OCI-LY7 (cell line): ENCODE measurements at regions not wholly inside any gene's neighbourhood (a gene's known extent, or its start where the extent isn't known, plus 50 kb on each side); places are given as distances from the start of the nearest gene placed in this dataset.

Experiments used
- BruUV-seq: library from RNA; stranded (reverse); fragments of 400-500 nt; replicated peaks from 2 replicates; lab custom pipeline; 2021; lab: Mats Ljungman, UMichigan
- CTCF ChIA-PET: fragments of 300-600 bp; sonication (Branson Sonifier 250); formaldehyde crosslinking; loops from one replicate; lab custom pipeline; 2022; ENCODE audit warnings: antibody characterized with exemption; ENCODE audit not compliant: unreplicated experiment; lab: Charles Lee
- POLR2A ChIA-PET: fragments of 300-600 bp; sonication (Branson Sonifier 250); formaldehyde crosslinking; loops from one replicate; lab custom pipeline; 2022; ENCODE audit warnings: antibody characterized with exemption; lab: Charles Lee
- DNase-seq: peaks from one replicate; pipeline ENCODE4 v3.0.0-alpha.2; 2015; ENCODE audit warnings: low spot score
- H2AFZ ChIP-seq: fragments of 200-600 bp; sonication (generic), shearing (Covaris generic); 2 replicates; pipeline ENCODE4 v1.6.1; 2014; ENCODE audit warnings: mild to moderate bottlenecking, antibody characterized with exemption, low read length, moderate library complexity
- H3K27ac ChIP-seq: fragments of 200-600 bp; sonication (generic); 2 replicates; pipeline ENCODE4 v1.5.1; 2014; ENCODE audit warnings: mixed run types, low read depth, mild to moderate bottlenecking, moderate library complexity, low read length, inconsistent platforms; ENCODE audit not compliant: poor library complexity, severe bottlenecking
- H3K36me3 ChIP-seq: fragments of 200-600 bp; sonication (generic); 2 replicates; pipeline ENCODE4 v1.6.1; 2014; ENCODE audit warnings: mild to moderate bottlenecking, antibody characterized with exemption, low read length, moderate library complexity, mixed read lengths; ENCODE audit not compliant: insufficient read depth
- H3K4me1 ChIP-seq: fragments of 200-600 bp; sonication (generic); 2 replicates; pipeline ENCODE4 v1.5.1; 2014; ENCODE audit warnings: mild to moderate bottlenecking, low read length; ENCODE audit not compliant: insufficient read depth, poor library complexity, severe bottlenecking
- H3K4me2 ChIP-seq: fragments of 200-600 bp; sonication (generic); 2 replicates; pipeline ENCODE4 v1.6.1; 2014; ENCODE audit warnings: mild to moderate bottlenecking, low read length
- H3K4me3 ChIP-seq: fragments of 200-600 bp; sonication (generic); 2 replicates; pipeline ENCODE4 v1.5.1; 2014; ENCODE audit warnings: mild to moderate bottlenecking, low read depth, low read length; ENCODE audit not compliant: poor library complexity, severe bottlenecking
- H3K79me2 ChIP-seq: fragments of 200-600 bp; sonication (generic); 2 replicates; pipeline ENCODE4 v1.6.1; 2016; ENCODE audit warnings: low read depth, mild to moderate bottlenecking, low read length, moderate library complexity, mixed read lengths; ENCODE audit not compliant: insufficient read depth
- H3K9me2 ChIP-seq: fragments of 200-600 bp; sonication (generic); 2 replicates; pipeline ENCODE4 v1.6.1; 2016; ENCODE audit warnings: mild to moderate bottlenecking, low read length, mixed read lengths; ENCODE audit not compliant: insufficient read depth
- H3K9me3 ChIP-seq: fragments of 200-600 bp; sonication (generic); 2 replicates; pipeline ENCODE4 v1.6.1; 2014; ENCODE audit warnings: mild to moderate bottlenecking, mixed run types, low read length, mixed read lengths
- H4K20me1 ChIP-seq: fragments of 200-600 bp; sonication (generic); 2 replicates; pipeline ENCODE4 v1.6.1; 2014; ENCODE audit warnings: mild to moderate bottlenecking, antibody characterized with exemption, low read length, moderate library complexity, mixed read lengths; ENCODE audit not compliant: insufficient read depth
- CTCF ChIP-seq: fragments of 200-600 bp; sonication (generic); conservative IDR thresholded peaks from 2 replicates; pipeline ENCODE4 v1.5.1; 2014; ENCODE audit warnings: mild to moderate bottlenecking, antibody characterized with exemption, low read length, moderate library complexity, mixed read lengths
- EZH2phosphoT487 ChIP-seq: fragments of 200-600 bp; sonication (generic); IDR thresholded peaks from 2 replicates; pipeline ENCODE4 v1.6.1; 2018; ENCODE audit warnings: low read depth, borderline replicate concordance, mild to moderate bottlenecking, mixed run types, antibody characterized with exemption, low read length, moderate library complexity, mixed read lengths
- intact Hi-C: fragments of 100-400 bp; cut with micrococcal nuclease; formaldehyde crosslinking; loops from one replicate; pipeline ENCODE4 v1.10.0; 2022; ENCODE audit not compliant: unreplicated experiment

- Histone ChIP-seq H3K4me2 (no peak overlapping the region), H3K4me1 (no peaks in the 10 kb centered on the region), H2AFZ (no peak overlapping the region), H3K9me2 (no peaks in the 10 kb centered on the region), H3K4me3 (no peak overlapping the region), H3K9me3 (no peaks in the 10 kb centered on the region), H3K27ac (no peak overlapping the region), H3K36me3 (no peaks in the 10 kb centered on the region), H3K79me2 (no peaks in the 10 kb centered on the region), H4K20me1 (no peaks in the 10 kb centered on the region)
- DNase-seq = no peak
- ChIA-PET CTCF (no interaction called here), POLR2A (interaction anchor here (1.6 kb wide), 1 partner anchor 28 kb away, joined by 4 read pairs; no protein-coding TSS in a partner anchor)
- intact Hi-C loops = no loop called here
- BruUV-seq = no TSS peak
- TF ChIP-seq CTCF (no peak), EZH2phosphoT487 (no peak)
These were observed 183.2 kb downstream of the SEM1 start for GRCh38 chr7:96526496-96526895.

GRCh38 chr7:96521068-96521894, 188.4 kb downstream of the SEM1 start:
- Histone ChIP-seq H3K27ac (no peak overlapping the region), H3K4me1 (no peaks in the 10 kb centered on the region), H4K20me1 (no peaks in the 10 kb centered on the region), H2AFZ (no peak overlapping the region), H3K4me2 (no peak overlapping the region), H3K9me3 (no peaks in the 10 kb centered on the region), H3K4me3 (no peak overlapping the region), H3K79me2 (no peaks in the 10 kb centered on the region), H3K9me2 (no peaks in the 10 kb centered on the region), H3K36me3 (no peaks in the 10 kb centered on the region)
- intact Hi-C loops = no loop called here
- no peak for TF ChIP-seq CTCF
- TF ChIP-seq EZH2phosphoT487 = no peak
- BruUV-seq = no TSS peak
- DNase-seq = no peak
- POLR2A ChIA-PET = no interaction called here
- CTCF ChIA-PET = no interaction called here

GRCh38 chr7:96508371-96508770, 186.5 kb upstream of the SLC25A13 start:
- CTCF ChIA-PET = no interaction called here
- Histone ChIP-seq H2AFZ (no peak overlapping the region), H3K9me2 (no peaks in the 10 kb centered on the region), H3K79me2 (no peaks in the 10 kb centered on the region), H3K27ac (no peak overlapping the region), H3K4me2 (no peak overlapping the region), H3K4me1 (no peaks in the 10 kb centered on the region), H4K20me1 (no peaks in the 10 kb centered on the region), H3K9me3 (no peaks in the 10 kb centered on the region), H3K4me3 (no peak overlapping the region), H3K36me3 (no peaks in the 10 kb centered on the region)
- no TSS peak for BruUV-seq
- POLR2A ChIA-PET = interaction anchor here (0.7 kb wide), 1 partner anchor 15 kb away, joined by 4 read pairs; no protein-coding TSS in a partner anchor
- intact Hi-C loops = no loop called here
- no peak for TF ChIP-seq EZH2phosphoT487
- no peak for TF ChIP-seq CTCF
- DNase-seq = no peak
